H1 (cell line): ENCODE measurements at regions not wholly inside any gene's neighbourhood (a gene's known extent, or its start where the extent isn't known, plus 50 kb on each side); places are given as distances from the start of the nearest gene placed in this dataset.

Experiments used
- CTCF ChIA-PET: fragments of 300-600 bp; sonication (Branson Sonifier 250); formaldehyde crosslinking; loops from one replicate; lab custom pipeline; 2021; ENCODE audit not compliant: partially characterized antibody; lab: Charles Lee
- POLR2A ChIA-PET: fragments of 300-600 bp; sonication (Branson Sonifier 250); formaldehyde crosslinking; loops from one replicate; lab custom pipeline; 2021; ENCODE audit warnings: inconsistent platforms; ENCODE audit not compliant: partially characterized antibody; lab: Charles Lee
- DNase-seq, 2 experiments: peaks; one replicate each; pipeline versions ENCODE4 v3.0.0 to v3.0.0-alpha.2; 2010 to 2022; ENCODE audit warnings: low spot score in 2 of 2, low read depth in 1 of 2, mixed read lengths in 1 of 2
- FAIRE-seq: peaks from 2 replicates; lab custom pipeline; 2011; peaks lifted over from hg19 to GRCh38; lab: Jason Lieb, UNC
- H2AFZ ChIP-seq: 2 replicates; pipeline ENCODE4 v1.8.1; 2012; ENCODE audit warnings: low read length, inconsistent platforms
- H2AK5ac ChIP-seq: 2 replicates; pipeline ENCODE4 v1.6.1; 2013; ENCODE audit warnings: low read depth, low read length
- H2BK120ac ChIP-seq: replicated peaks from 2 replicates; pipeline ENCODE3; 2013; ENCODE audit warnings: low read depth, low read length, inconsistent platforms
- H2BK12ac ChIP-seq: 2 replicates; pipeline ENCODE4 v1.6.1; 2013; ENCODE audit warnings: low read depth, low read length
- H2BK15ac ChIP-seq: 2 replicates; pipeline ENCODE4 v1.6.1; 2013; ENCODE audit warnings: low read length
- H2BK20ac ChIP-seq: 2 replicates; pipeline ENCODE4 v1.6.1; 2013; ENCODE audit warnings: low read length
- H2BK5ac ChIP-seq: 2 replicates; pipeline ENCODE4 v1.6.1; 2013; ENCODE audit warnings: low read depth, low read length
- H3K14ac ChIP-seq: 2 replicates; pipeline ENCODE4 v1.6.1; 2013; ENCODE audit warnings: inconsistent platforms; ENCODE audit not compliant: insufficient read length
- H3K18ac ChIP-seq: 2 replicates; pipeline ENCODE4 v1.6.1; 2013; ENCODE audit warnings: low read length; ENCODE audit errors: extremely low read depth
- H3K23ac ChIP-seq: 2 replicates; pipeline ENCODE4 v1.6.1; 2013; ENCODE audit warnings: inconsistent platforms; ENCODE audit not compliant: insufficient read length
- H3K23me2 ChIP-seq: 2 replicates; pipeline ENCODE4 v1.6.1; 2013; ENCODE audit warnings: low read depth, low read length
- H3K27ac ChIP-seq: 2 replicates; pipeline ENCODE4 v1.6.1; 2011; ENCODE audit warnings: low read depth, low read length, inconsistent platforms
- H3K27me3 ChIP-seq, 4 experiments: replicated peaks in 1 of 4; 1 replicate in 1 of 4; 2 replicates in 3 of 4; pipeline versions ENCODE4 v1.6.1 to v1.8.1; 2011 to 2013; ENCODE audit warnings: low read length in 3 of 4, mild to moderate bottlenecking in 3 of 4, inconsistent platforms in 2 of 4, mixed read lengths in 2 of 4, moderate library complexity in 1 of 4; ENCODE audit not compliant: control insufficient read depth in 3 of 4, insufficient read depth in 3 of 4; ENCODE audit errors: extremely low read depth in 1 of 4
- H3K36me3 ChIP-seq, 4 experiments: 2 replicates each; pipeline versions ENCODE4 v1.6.1 to v1.8.1; 2011 to 2013; ENCODE audit warnings: mild to moderate bottlenecking in 4 of 4, low read length in 3 of 4, moderate library complexity in 2 of 4, control low read depth in 1 of 4, inconsistent platforms in 1 of 4; ENCODE audit not compliant: insufficient read depth in 4 of 4, control insufficient read depth in 2 of 4
- H3K4ac ChIP-seq: replicated peaks from 2 replicates; pipeline ENCODE3; 2013; ENCODE audit warnings: low read length, low read depth, mixed read lengths, inconsistent platforms; ENCODE audit not compliant: insufficient read length
- H3K4me1 ChIP-seq, 4 experiments: replicated peaks in 1 of 4; 1 replicate in 1 of 4; 2 replicates in 3 of 4; pipeline versions ENCODE4 v1.6.1 to v1.8.1; 2011 to 2013; ENCODE audit warnings: low read length in 3 of 4, inconsistent platforms in 2 of 4, mixed read lengths in 1 of 4; ENCODE audit not compliant: insufficient read depth in 4 of 4, control insufficient read depth in 3 of 4
- H3K4me2 ChIP-seq, 2 experiments: 2 replicates each; pipeline versions ENCODE4 v1.6.1 to v1.8.1; 2011 to 2013; ENCODE audit warnings: low read depth in 2 of 2, low read length in 2 of 2, control low read depth in 1 of 2, inconsistent platforms in 1 of 2, mild to moderate bottlenecking in 1 of 2; ENCODE audit not compliant: insufficient read depth in 1 of 2
- H3K4me3 ChIP-seq, 4 experiments: fragments of 200-600, 300-600 bp in 1 of 4; sonication (generic), shearing (Covaris generic), sonication (Bioruptor Twin) in 1 of 4; 2 replicates each; pipeline versions ENCODE4 v1.5.1 to v1.8.1; 2011 to 2016; ENCODE audit warnings: low read length in 4 of 4, low read depth in 3 of 4, control low read depth in 2 of 4, inconsistent platforms in 2 of 4, mild to moderate bottlenecking in 2 of 4, mixed read lengths in 1 of 4, moderate library complexity in 1 of 4; ENCODE audit not compliant: insufficient read depth in 2 of 4; ENCODE audit errors: extremely low read depth in 1 of 4
- H3K56ac ChIP-seq: replicated peaks from 2 replicates; pipeline ENCODE3; 2013; ENCODE audit warnings: low read depth, mild to moderate bottlenecking, mixed read lengths, low read length, inconsistent platforms; ENCODE audit not compliant: insufficient read length
- H3K79me1 ChIP-seq: 2 replicates; pipeline ENCODE4 v1.6.1; 2013; ENCODE audit warnings: low read depth, low read length, control low read depth
- H3K79me2 ChIP-seq, 2 experiments: 2 replicates each; pipeline versions ENCODE4 v1.6.1 to v1.8.1; 2012 to 2013; ENCODE audit warnings: low read length in 2 of 2, mild to moderate bottlenecking in 2 of 2, inconsistent platforms in 1 of 2; ENCODE audit not compliant: insufficient read depth in 2 of 2, control insufficient read depth in 1 of 2
- H3K9ac ChIP-seq, 4 experiments: replicated peaks in 1 of 4; 1 replicate in 1 of 4; 2 replicates in 3 of 4; pipeline versions ENCODE4 v1.6.1 to v1.8.1; 2011 to 2013; ENCODE audit warnings: low read depth in 3 of 4, low read length in 3 of 4, control low read depth in 2 of 4, mild to moderate bottlenecking in 2 of 4, moderate library complexity in 2 of 4, inconsistent platforms in 1 of 4; ENCODE audit errors: extremely low read depth in 1 of 4
- H3K9me3 ChIP-seq, 2 experiments: 2 replicates each; pipeline versions ENCODE4 v1.6.1 to v1.8.1; 2012 to 2013; ENCODE audit warnings: mild to moderate bottlenecking in 2 of 2, moderate library complexity in 2 of 2, control low read depth in 1 of 2, inconsistent platforms in 1 of 2, low read depth in 1 of 2, low read length in 1 of 2, mixed read lengths in 1 of 2; ENCODE audit not compliant: insufficient read depth in 2 of 2
- H4K20me1 ChIP-seq, 2 experiments: replicated peaks in 1 of 2; 2 replicates each; pipeline versions ENCODE3 to v1.8.1; 2011 to 2013; ENCODE audit warnings: inconsistent platforms in 2 of 2, low read length in 2 of 2, mild to moderate bottlenecking in 1 of 2; ENCODE audit not compliant: insufficient read depth in 2 of 2, control insufficient read depth in 1 of 2
- H4K5ac ChIP-seq: 2 replicates; pipeline ENCODE4 v1.6.1; 2013; ENCODE audit warnings: low read length, low read depth, mixed read lengths, inconsistent platforms; ENCODE audit not compliant: insufficient read length
- H4K8ac ChIP-seq: 2 replicates; pipeline ENCODE4 v1.8.0; 2013; ENCODE audit warnings: mild to moderate bottlenecking, moderate library complexity, low read length, inconsistent platforms; ENCODE audit not compliant: insufficient read depth; ENCODE audit errors: extremely low read depth
- H4K91ac ChIP-seq: replicated peaks from 2 replicates; pipeline ENCODE3; 2013; ENCODE audit warnings: low read length, mixed read lengths, inconsistent platforms; ENCODE audit not compliant: insufficient read length
- BACH1 ChIP-seq: IDR thresholded peaks from 2 replicates; pipeline ENCODE4 v1.6.1; 2012; ENCODE audit warnings: low read length, improper control_type of control experiment
- E2F6 ChIP-seq: IDR thresholded peaks from 2 replicates; pipeline ENCODE4 v1.6.1; 2012; ENCODE audit warnings: inconsistent platforms
- EP300 ChIP-seq, 2 experiments: IDR thresholded peaks; 1 replicate in 1 of 2; 2 replicates in 1 of 2; pipeline ENCODE4 v1.6.1; 2011 to 2012; ENCODE audit warnings: low read depth in 2 of 2, low read length in 2 of 2, mild to moderate bottlenecking in 2 of 2, borderline replicate concordance in 1 of 2, inconsistent platforms in 1 of 2, moderate library complexity in 1 of 2
- EZH2 ChIP-seq: fragments of 200-600 bp; sonication (generic); IDR thresholded peaks from 2 replicates; pipeline ENCODE4 v1.7.1; 2012; ENCODE audit warnings: low read depth, mild to moderate bottlenecking, moderate library complexity, low read length, inconsistent platforms; ENCODE audit not compliant: severe bottlenecking
- GTF2F1 ChIP-seq: IDR thresholded peaks from 2 replicates; pipeline ENCODE4 v1.6.1; 2012; ENCODE audit warnings: low read depth, low read length, improper control_type of control experiment, borderline replicate concordance
- POLR2AphosphoS5 ChIP-seq: IDR thresholded peaks from 2 replicates; pipeline ENCODE4 v1.6.1; 2011; ENCODE audit warnings: low read depth, low read length
- RBBP5 ChIP-seq: IDR thresholded peaks from 2 replicates; pipeline ENCODE4 v1.7.1; 2012; ENCODE audit warnings: low read depth, mild to moderate bottlenecking, inconsistent platforms, low read length, moderate library complexity, borderline replicate concordance
- RFX5 ChIP-seq: IDR thresholded peaks from 2 replicates; pipeline ENCODE4 v1.6.1; 2011; ENCODE audit warnings: low read depth, low read length, improper control_type of control experiment, borderline replicate concordance
- SIRT6 ChIP-seq: IDR thresholded peaks from one replicate; pipeline ENCODE4 v1.7.1; 2012; ENCODE audit warnings: low read length, inconsistent platforms
- SIX5 ChIP-seq: IDR thresholded peaks from 2 replicates; pipeline ENCODE4 v1.6.1; 2011; ENCODE audit warnings: mild to moderate bottlenecking, low read depth, low read length
- SP1 ChIP-seq: IDR thresholded peaks from 2 replicates; pipeline ENCODE4 v1.6.1; 2011; ENCODE audit warnings: low read depth, low read length
- SP2 ChIP-seq: IDR thresholded peaks from 2 replicates; pipeline ENCODE4 v1.6.1; 2012; ENCODE audit warnings: mild to moderate bottlenecking, low read length, inconsistent platforms
- TCF12 ChIP-seq: IDR thresholded peaks from 2 replicates; pipeline ENCODE4 v1.6.1; 2011; ENCODE audit warnings: low read depth, mild to moderate bottlenecking, low read length
- WGBS, 2 experiments: shearing (Covaris generic) in 1 of 2; methylation state at CpG; one replicate each; pipeline versions ENCODE4 v1.1.6 to v1.1.7; 2013 to 2015; ENCODE audit warnings: low lambda C conversion rate in 2 of 2, mixed read lengths in 2 of 2, inconsistent platforms in 1 of 2, low coverage in 1 of 2, missing lambda C conversion rate in 1 of 2; ENCODE audit not compliant: insufficient replicate concordance in 2 of 2, insufficient coverage in 1 of 2, insufficient read length in 1 of 2; ENCODE audit errors: extremely low coverage in 1 of 2, missing lambda C conversion rate in 1 of 2; 5-methylcytosine and 5-hydroxymethylcytosine counted together

- FAIRE-seq (no peak), DNase-seq (no peak)
- Histone ChIP-seq H3K36me3 (no peaks in the 10 kb centered on the region), H2AFZ (no peak overlapping the region), H3K23me2 (peaks cover 3% of the 10 kb centered on the region; the same call in 1 of the 2 replicates), H2AK5ac (no peak overlapping the region), H3K14ac (no peak overlapping the region), H3K4me3 (no peak overlapping the region), H4K5ac (no peak overlapping the region), H4K8ac (no peak overlapping the region), H3K79me2 (no peaks in the 10 kb centered on the region), H3K79me1 (no peaks in the 10 kb centered on the region), H2BK15ac (no peak overlapping the region), H2BK20ac (no peak overlapping the region), H4K20me1 (no peaks in the 10 kb centered on the region), H2BK12ac (no peak overlapping the region), H3K27ac (no peak overlapping the region), H3K23ac (no peak overlapping the region), H3K56ac (no peak overlapping the region), H2BK5ac (no peak overlapping the region), H3K9ac (no peak overlapping the region), H2BK120ac (no peak overlapping the region), H3K4me2 (no peak overlapping the region)
- WGBS, 2 experiments = 100% methylated on average over 1 of the region's 1 CpG; no CpG with 5 or more reads in 1 of the 2 experiments
- ChIA-PET CTCF (no interaction called here), POLR2A (no interaction called here)
- TF ChIP-seq SIRT6 = no peak
- TF ChIP-seq BACH1 = no peak
- no peak for TF ChIP-seq EZH2
- no peak for TF ChIP-seq RBBP5
- TF ChIP-seq EP300 (IDR thresholded peaks at IDR 0.05; ENCODE audit: borderline replicate concordance in 1 of 2, low read depth in 2 of 2, low read length in 2 of 2) = no peak
- no peak for TF ChIP-seq SP2
- no peak for TF ChIP-seq GTF2F1
- no peak for TF ChIP-seq POLR2AphosphoS5
- TF ChIP-seq SIX5 = no peak
- no peak for TF ChIP-seq SP1
- TF ChIP-seq RFX5 = no peak
- no peak for TF ChIP-seq TCF12
- no peak for TF ChIP-seq E2F6
- TF ChIP-seq, all 59 proteins: peak for 0
- Histone ChIP-seq H4K91ac (no peak overlapping the region), H3K4me1 (peaks cover 0 to 6% (median 4%) of the 10 kb centered on the region in 4 experiments; a peak in 3 of 7 replicates), H3K9me3 (peaks cover 0 to 2% of the 10 kb centered on the region in 2 experiments; a peak in 1 of 4 replicates), H3K18ac (no peak overlapping the region), H3K4ac (no peak overlapping the region), H3K27me3 (no peaks in the 10 kb centered on the region)
Observed at GRCh38 chr16:54688339-54688738, 242.3 kb upstream of the IRX5 start.
